ENCODE measurements at regions not wholly inside any gene's neighbourhood (a gene's known extent, or its start where the extent isn't known, plus 50 kb on each side); places are given as distances from the start of the nearest gene placed in this dataset.

DNA sequence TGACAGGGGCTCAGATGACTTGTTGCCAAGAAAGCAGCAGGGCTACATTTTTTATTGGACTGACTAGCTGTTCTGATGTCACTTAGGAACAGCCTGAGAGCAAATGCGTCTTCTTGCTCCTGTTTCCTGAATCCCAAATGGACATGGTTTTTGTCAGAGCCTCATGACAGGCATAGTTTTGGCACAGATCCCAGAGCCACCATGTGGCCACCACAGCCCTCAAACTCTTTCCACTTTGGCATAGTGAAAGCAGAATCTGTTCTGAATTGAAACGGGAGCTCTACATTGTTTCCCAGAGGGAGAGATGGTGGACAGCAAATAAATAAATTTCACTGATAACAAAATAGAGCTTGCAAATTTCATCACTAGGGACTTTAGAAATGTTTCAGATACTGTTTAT is 222.2 kb downstream of the C11orf87 start:
- DNase-seq (ENCODE audit: low read depth) = no peak
- TF ChIP-seq CTCF (IDR thresholded peaks at IDR 0.05; ENCODE audit: low read depth, low read length) = no peak
- no peak for TF ChIP-seq MYC (IDR thresholded peaks at IDR 0.05; ENCODE audit: low read depth, low read length)
- TF ChIP-seq POLR2A (IDR thresholded peaks at IDR 0.05; ENCODE audit: extremely low read depth, insufficient read length) = no peak
- no peak for TF ChIP-seq MAX (IDR thresholded peaks at IDR 0.05; ENCODE audit: low read depth, low read length)
- no peak overlapping the region for H3K4me3 ChIP-seq (ENCODE audit: low read depth, low read length)

GRCh38 chr11:109648804-109649203 is 226.8 kb downstream of the C11orf87 start:
- TF ChIP-seq CTCF (IDR thresholded peaks at IDR 0.05; ENCODE audit: low read depth, low read length) (no peak), MAX (IDR thresholded peaks at IDR 0.05; ENCODE audit: low read depth, low read length) (no peak), MYC (IDR thresholded peaks at IDR 0.05; ENCODE audit: low read depth, low read length) (no peak), POLR2A (IDR thresholded peaks at IDR 0.05; ENCODE audit: extremely low read depth, insufficient read length) (no peak)
- DNase-seq (ENCODE audit: low read depth) = no peak
- no peak overlapping the region for H3K4me3 ChIP-seq (ENCODE audit: low read depth, low read length)

DNA sequence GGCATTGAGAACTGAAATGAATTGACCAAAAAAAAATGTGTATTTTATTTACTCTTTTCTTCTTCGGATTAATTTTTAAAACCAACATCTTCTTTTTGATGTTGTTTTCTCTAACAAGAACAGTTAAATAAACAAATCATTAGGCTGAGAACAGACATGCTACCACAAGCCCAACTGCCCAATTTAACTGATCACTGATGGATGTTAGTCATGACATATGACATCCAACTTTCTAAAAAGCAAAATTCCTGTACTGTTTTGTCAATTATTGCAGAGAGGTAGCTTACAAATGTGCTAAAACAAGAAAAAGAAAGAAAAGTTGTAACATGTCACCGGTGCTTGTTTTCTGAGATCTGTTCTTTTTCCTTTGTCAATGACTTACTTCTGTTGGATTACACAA is 232.1 kb downstream of the C11orf87 start:
- H3K4me3 ChIP-seq (ENCODE audit: low read depth, low read length) = no peak overlapping the region
- TF ChIP-seq CTCF (IDR thresholded peaks at IDR 0.05; ENCODE audit: low read depth, low read length) = no peak
- TF ChIP-seq MAX (IDR thresholded peaks at IDR 0.05; ENCODE audit: low read depth, low read length) = no peak
- no peak for TF ChIP-seq MYC (IDR thresholded peaks at IDR 0.05; ENCODE audit: low read depth, low read length)
- no peak for TF ChIP-seq POLR2A (IDR thresholded peaks at IDR 0.05; ENCODE audit: extremely low read depth, insufficient read length)
- no peak for DNase-seq (ENCODE audit: low read depth)

DNA sequence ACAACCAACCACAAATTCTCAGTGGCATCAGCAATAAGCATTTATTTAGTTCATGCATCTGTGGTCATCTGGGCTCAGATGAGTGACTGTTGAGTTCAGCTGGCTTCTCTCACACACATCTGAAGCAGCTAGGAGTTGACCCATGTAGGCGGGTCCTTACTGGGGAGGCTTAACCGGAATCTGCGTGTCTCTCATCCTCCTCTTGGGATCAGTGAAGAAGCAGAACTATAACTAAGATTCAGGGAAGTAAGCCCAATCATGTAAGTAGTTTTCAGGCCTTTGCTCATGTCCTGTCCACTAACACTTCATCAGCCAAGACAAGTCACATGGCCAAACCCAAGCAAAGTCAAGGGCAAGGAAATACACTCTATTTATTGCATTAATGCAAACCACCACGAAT is 236.2 kb downstream of the C11orf87 start:
- no peak overlapping the region for H3K4me3 ChIP-seq (ENCODE audit: low read depth, low read length)
- no peak for DNase-seq (ENCODE audit: low read depth)
- TF ChIP-seq MAX (IDR thresholded peaks at IDR 0.05; ENCODE audit: low read depth, low read length) = no peak
- TF ChIP-seq MYC (IDR thresholded peaks at IDR 0.05; ENCODE audit: low read depth, low read length) = no peak
- TF ChIP-seq POLR2A (IDR thresholded peaks at IDR 0.05; ENCODE audit: extremely low read depth, insufficient read length) = no peak
- no peak for TF ChIP-seq CTCF (IDR thresholded peaks at IDR 0.05; ENCODE audit: low read depth, low read length)

- TF ChIP-seq MAX (IDR thresholded peaks at IDR 0.05; ENCODE audit: low read depth, low read length) (no peak), POLR2A (IDR thresholded peaks at IDR 0.05; ENCODE audit: extremely low read depth, insufficient read length) (no peak), MYC (IDR thresholded peaks at IDR 0.05; ENCODE audit: low read depth, low read length) (no peak), CTCF (IDR thresholded peaks at IDR 0.05; ENCODE audit: low read depth, low read length) (no peak)
- no peak for DNase-seq (ENCODE audit: low read depth)
- H3K4me3 ChIP-seq (ENCODE audit: low read depth, low read length) = no peak overlapping the region
Observed at GRCh38 chr11:109667719-109668118, 245.7 kb downstream of the C11orf87 start.
